ENCODE measurements at regions not wholly inside any gene's neighbourhood (a gene's known extent, or its start where the extent isn't known, plus 50 kb on each side); places are given as distances from the start of the nearest gene placed in this dataset.

DNA sequence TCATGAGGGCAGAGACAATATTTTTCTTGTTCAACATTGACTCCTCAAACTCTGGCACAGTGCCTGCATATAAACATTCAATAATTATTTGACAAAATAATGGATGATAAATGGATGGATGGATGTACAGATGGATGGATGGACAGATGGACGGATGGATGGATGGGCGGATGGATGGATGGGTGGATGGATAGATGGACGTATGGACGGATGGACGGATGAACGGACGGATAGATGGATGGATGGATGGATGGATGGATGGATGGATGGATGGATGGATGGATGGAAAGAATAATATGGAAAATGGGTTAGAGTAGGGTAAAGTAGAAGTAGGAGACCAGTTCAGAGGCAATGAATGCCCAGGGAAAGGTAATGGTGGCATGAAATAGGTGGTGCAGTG, 589.2 kb downstream of the EBF1 start:
- no peak for DNase-seq (ENCODE audit: low read depth in 1 of 2, low spot score in 1 of 2)
- TF ChIP-seq, protein P1, sequence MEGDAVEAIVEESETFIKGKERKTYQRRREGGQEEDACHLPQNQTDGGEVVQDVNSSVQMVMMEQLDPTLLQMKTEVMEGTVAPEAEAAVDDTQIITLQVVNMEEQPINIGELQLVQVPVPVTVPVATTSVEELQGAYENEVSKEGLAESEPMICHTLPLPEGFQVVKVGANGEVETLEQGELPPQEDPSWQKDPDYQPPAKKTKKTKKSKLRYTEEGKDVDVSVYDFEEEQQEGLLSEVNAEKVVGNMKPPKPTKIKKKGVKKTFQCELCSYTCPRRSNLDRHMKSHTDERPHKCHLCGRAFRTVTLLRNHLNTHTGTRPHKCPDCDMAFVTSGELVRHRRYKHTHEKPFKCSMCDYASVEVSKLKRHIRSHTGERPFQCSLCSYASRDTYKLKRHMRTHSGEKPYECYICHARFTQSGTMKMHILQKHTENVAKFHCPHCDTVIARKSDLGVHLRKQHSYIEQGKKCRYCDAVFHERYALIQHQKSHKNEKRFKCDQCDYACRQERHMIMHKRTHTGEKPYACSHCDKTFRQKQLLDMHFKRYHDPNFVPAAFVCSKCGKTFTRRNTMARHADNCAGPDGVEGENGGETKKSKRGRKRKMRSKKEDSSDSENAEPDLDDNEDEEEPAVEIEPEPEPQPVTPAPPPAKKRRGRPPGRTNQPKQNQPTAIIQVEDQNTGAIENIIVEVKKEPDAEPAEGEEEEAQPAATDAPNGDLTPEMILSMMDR (IDR thresholded peaks at IDR 0.05; ENCODE audit: insufficient read depth, low read length), result no peak
- no peak overlapping the region for H3K27ac ChIP-seq (replicated peaks)
- H3K4me3 ChIP-seq (replicated peaks; ENCODE audit: insufficient read depth, low read length), result no peak overlapping the region
- peaks cover 2% of the 10 kb centered on the region for H3K27me3 ChIP-seq (ENCODE audit: insufficient read depth, poor library complexity, severe bottlenecking)

DNA sequence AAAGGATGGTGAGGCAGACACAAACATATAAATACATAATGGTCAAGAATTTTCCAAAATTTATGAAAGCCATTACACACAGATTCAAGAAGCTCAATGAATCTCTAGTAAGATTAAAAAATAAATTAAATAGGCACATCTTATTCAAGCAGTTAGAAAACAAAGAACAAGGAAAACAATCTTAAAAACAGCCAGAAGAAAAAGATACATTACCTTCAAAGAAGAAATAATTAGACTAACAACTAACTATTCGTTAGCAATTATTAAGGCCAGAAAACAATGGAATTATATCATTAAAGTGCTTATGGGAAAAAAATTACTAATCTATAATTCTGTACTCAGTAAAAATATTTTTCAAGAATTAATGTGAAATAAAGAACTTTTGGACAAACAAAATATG, 593.1 kb downstream of the EBF1 start:
- no peak overlapping the region for H3K4me3 ChIP-seq (replicated peaks; ENCODE audit: insufficient read depth, low read length)
- DNase-seq (ENCODE audit: low read depth in 1 of 2, low spot score in 1 of 2), result no peak
- TF ChIP-seq, protein P2, sequence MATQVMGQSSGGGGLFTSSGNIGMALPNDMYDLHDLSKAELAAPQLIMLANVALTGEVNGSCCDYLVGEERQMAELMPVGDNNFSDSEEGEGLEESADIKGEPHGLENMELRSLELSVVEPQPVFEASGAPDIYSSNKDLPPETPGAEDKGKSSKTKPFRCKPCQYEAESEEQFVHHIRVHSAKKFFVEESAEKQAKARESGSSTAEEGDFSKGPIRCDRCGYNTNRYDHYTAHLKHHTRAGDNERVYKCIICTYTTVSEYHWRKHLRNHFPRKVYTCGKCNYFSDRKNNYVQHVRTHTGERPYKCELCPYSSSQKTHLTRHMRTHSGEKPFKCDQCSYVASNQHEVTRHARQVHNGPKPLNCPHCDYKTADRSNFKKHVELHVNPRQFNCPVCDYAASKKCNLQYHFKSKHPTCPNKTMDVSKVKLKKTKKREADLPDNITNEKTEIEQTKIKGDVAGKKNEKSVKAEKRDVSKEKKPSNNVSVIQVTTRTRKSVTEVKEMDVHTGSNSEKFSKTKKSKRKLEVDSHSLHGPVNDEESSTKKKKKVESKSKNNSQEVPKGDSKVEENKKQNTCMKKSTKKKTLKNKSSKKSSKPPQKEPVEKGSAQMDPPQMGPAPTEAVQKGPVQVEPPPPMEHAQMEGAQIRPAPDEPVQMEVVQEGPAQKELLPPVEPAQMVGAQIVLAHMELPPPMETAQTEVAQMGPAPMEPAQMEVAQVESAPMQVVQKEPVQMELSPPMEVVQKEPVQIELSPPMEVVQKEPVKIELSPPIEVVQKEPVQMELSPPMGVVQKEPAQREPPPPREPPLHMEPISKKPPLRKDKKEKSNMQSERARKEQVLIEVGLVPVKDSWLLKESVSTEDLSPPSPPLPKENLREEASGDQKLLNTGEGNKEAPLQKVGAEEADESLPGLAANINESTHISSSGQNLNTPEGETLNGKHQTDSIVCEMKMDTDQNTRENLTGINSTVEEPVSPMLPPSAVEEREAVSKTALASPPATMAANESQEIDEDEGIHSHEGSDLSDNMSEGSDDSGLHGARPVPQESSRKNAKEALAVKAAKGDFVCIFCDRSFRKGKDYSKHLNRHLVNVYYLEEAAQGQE (IDR thresholded peaks at IDR 0.05; ENCODE audit: insufficient replicate concordance, low read depth), result no peak
- TF ChIP-seq, protein P1 (IDR thresholded peaks at IDR 0.05; ENCODE audit: insufficient read depth, low read length), result no peak
- no peak for TF ChIP-seq POLR2AphosphoS5 (IDR thresholded peaks at IDR 0.05; ENCODE audit: low read depth)
- no peak for TF ChIP-seq GABPA (IDR thresholded peaks at IDR 0.05; ENCODE audit: low read depth)
- no peak for TF ChIP-seq SPI1 (IDR thresholded peaks at IDR 0.05; ENCODE audit: borderline replicate concordance, low read depth)
- no peaks in the 10 kb centered on the region for H3K27me3 ChIP-seq (ENCODE audit: insufficient read depth, poor library complexity, severe bottlenecking)
- no peak overlapping the region for H3K27ac ChIP-seq (replicated peaks)

DNA sequence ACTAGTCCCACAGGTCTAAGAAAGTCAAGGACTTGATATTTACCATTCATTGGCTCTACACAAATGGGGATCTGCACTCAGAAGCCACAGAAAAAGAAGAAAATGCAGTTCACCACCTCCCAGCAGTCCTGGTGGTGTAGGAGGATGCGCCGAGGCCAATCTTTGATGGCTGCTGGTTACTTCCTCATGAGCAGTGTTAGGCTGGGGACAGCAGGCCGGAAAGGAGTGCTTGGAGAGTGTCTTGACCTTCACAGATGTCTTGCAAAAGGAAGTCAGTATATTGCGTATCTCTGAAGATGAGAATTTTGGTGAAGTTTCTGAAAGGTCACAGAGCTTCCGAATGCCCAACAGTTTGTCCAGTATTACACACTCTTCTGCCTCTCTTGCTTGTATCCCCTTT, 597.0 kb downstream of the EBF1 start:
- Histone ChIP-seq H3K4me3 (replicated peaks; ENCODE audit: insufficient read depth, low read length) (no peak overlapping the region), H3K27me3 (ENCODE audit: insufficient read depth, poor library complexity, severe bottlenecking) (no peaks in the 10 kb centered on the region), H3K27ac (replicated peaks) (no peak overlapping the region)
- TF ChIP-seq SPI1 (IDR thresholded peaks at IDR 0.05; ENCODE audit: borderline replicate concordance, low read depth), result peak; percentile 5; the same call in 1 of the 2 replicates
- TF ChIP-seq POLR2AphosphoS5 (IDR thresholded peaks at IDR 0.05; ENCODE audit: low read depth), result peak; percentile 26; the same call in 1 of the 2 replicates
- TF ChIP-seq, protein P2 (IDR thresholded peaks at IDR 0.05; ENCODE audit: insufficient replicate concordance, low read depth), result no peak
- DNase-seq (ENCODE audit: low read depth in 1 of 2, low spot score in 1 of 2), result peak; percentile 74 to 75

DNA sequence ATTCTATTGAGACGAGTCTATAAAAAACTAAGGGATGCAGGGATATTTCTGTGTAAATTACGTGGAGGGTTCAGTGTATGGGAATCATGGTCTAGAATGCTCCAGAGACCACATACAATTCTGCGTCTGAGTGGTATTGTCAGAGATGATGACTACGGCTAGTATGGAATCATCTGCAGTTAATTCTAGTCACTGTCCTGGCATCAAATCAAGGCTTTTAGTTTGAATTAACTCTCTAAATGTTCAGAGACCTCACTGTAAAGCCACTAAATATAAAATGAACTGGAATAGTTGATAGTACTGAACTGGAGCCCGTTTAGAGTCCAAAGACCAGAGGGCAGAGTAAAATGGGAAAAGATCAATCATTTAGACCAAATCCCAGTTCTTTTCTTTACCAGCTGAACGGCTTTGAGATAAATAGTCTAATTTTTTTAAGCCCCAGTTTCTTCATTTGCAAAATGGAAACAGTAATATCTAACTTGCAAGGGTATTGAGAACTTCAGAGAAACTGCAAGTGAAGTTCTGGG, 599.8 kb downstream of the EBF1 start:
- no peaks in the 10 kb centered on the region for H3K27me3 ChIP-seq (ENCODE audit: insufficient read depth, poor library complexity, severe bottlenecking)
- no peak for TF ChIP-seq SPI1 (IDR thresholded peaks at IDR 0.05; ENCODE audit: borderline replicate concordance, low read depth)
- TF ChIP-seq, protein P2 (IDR thresholded peaks at IDR 0.05; ENCODE audit: insufficient replicate concordance, low read depth), result no peak
- no peak for TF ChIP-seq GABPA (IDR thresholded peaks at IDR 0.05; ENCODE audit: low read depth)
- TF ChIP-seq POLR2AphosphoS5 (IDR thresholded peaks at IDR 0.05; ENCODE audit: low read depth), result no peak
- TF ChIP-seq, protein P1 (IDR thresholded peaks at IDR 0.05; ENCODE audit: insufficient read depth, low read length), result no peak
- H3K4me3 ChIP-seq (replicated peaks; ENCODE audit: insufficient read depth, low read length), result no peak overlapping the region
- DNase-seq (ENCODE audit: low read depth in 1 of 2, low spot score in 1 of 2), result no peak
- no peak overlapping the region for H3K27ac ChIP-seq (replicated peaks)

Data from HL-60 (cell line).